ENCODE measurements at regions not wholly inside any gene's neighbourhood (a gene's known extent, or its start where the extent isn't known, plus 50 kb on each side); places are given as distances from the start of the nearest gene placed in this dataset.

DNA sequence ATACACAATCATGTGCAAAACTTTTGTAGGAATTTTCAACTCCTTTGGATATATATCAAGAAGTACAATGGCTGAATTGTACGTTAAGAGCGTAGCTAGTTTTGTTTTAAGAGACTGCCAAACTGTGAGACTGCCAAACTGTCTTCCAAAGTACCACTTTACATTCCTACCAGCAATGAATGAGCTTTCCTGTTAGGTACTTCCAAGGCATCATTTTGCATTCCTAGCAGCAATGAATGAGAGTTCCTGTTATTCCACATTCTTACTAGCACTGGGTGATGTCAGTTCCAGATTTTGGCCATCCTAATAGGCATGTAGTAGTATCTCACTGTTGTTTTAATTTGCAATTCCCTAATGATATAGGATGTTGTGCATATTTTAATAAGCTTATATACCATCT, 219.3 kb downstream of the KCNN2 start:
- TF ChIP-seq, protein P1, sequence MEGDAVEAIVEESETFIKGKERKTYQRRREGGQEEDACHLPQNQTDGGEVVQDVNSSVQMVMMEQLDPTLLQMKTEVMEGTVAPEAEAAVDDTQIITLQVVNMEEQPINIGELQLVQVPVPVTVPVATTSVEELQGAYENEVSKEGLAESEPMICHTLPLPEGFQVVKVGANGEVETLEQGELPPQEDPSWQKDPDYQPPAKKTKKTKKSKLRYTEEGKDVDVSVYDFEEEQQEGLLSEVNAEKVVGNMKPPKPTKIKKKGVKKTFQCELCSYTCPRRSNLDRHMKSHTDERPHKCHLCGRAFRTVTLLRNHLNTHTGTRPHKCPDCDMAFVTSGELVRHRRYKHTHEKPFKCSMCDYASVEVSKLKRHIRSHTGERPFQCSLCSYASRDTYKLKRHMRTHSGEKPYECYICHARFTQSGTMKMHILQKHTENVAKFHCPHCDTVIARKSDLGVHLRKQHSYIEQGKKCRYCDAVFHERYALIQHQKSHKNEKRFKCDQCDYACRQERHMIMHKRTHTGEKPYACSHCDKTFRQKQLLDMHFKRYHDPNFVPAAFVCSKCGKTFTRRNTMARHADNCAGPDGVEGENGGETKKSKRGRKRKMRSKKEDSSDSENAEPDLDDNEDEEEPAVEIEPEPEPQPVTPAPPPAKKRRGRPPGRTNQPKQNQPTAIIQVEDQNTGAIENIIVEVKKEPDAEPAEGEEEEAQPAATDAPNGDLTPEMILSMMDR (conservative IDR thresholded peaks at IDR 0.05; ENCODE audit: low read depth), result no peak
- no peak overlapping the region for H3K27ac ChIP-seq
- no peak for DNase-seq (ENCODE audit: low spot score)
- ChIA-PET CTCF (no interaction called here), POLR2A (ENCODE audit: low non-redundant PET) (no interaction called here)

DNA sequence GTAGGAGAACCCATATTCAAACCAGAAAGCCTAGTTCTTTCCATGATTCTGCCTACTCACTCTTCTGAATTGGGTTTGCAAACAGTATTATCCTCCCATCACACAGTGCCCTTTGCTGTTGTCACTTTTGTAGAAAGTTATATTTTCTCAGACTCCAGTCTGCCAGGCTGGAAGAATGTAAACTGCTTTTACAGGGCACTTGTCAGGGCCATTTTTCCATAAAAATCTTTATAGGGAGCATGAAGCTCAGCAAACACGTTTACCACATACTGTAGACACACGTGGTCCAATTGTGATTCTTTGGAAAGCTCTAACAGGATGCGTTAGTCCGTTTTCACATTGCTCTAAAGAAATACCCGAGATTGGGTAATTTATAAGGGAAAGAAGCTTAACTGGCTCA, 204.0 kb downstream of the KCNN2 start:
- POLR2A ChIA-PET (ENCODE audit: low non-redundant PET), result no interaction called here
- no peak for DNase-seq (ENCODE audit: low spot score)
- no peak overlapping the region for H3K27ac ChIP-seq
- TF ChIP-seq, protein P1 (conservative IDR thresholded peaks at IDR 0.05; ENCODE audit: low read depth), result no peak
- CTCF ChIA-PET, result no interaction called here

DNA sequence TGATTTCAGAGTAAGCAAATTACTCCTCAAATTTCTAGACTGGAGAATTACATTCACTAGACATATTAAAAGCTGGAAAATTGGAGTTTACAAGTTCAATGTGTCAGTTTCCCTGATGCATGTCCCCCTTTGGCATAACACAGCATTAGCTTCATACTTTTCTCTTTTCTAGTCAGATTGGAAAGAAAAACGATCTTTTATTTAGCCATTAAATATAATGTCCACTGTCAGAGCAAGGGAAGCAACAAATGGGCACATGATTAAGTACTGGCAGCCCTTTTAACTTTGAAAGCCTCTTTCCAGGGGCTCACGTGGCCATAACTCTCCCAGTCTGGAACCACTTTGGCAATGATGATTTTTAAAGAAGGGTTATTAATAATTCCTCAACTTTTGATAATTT, 203.3 kb downstream of the KCNN2 start:
- TF ChIP-seq, protein P1 (conservative IDR thresholded peaks at IDR 0.05; ENCODE audit: low read depth), result no peak
- H3K27ac ChIP-seq, result no peak overlapping the region
- ChIA-PET CTCF (no interaction called here), POLR2A (ENCODE audit: low non-redundant PET) (no interaction called here)
- no peak for DNase-seq (ENCODE audit: low spot score)

DNA sequence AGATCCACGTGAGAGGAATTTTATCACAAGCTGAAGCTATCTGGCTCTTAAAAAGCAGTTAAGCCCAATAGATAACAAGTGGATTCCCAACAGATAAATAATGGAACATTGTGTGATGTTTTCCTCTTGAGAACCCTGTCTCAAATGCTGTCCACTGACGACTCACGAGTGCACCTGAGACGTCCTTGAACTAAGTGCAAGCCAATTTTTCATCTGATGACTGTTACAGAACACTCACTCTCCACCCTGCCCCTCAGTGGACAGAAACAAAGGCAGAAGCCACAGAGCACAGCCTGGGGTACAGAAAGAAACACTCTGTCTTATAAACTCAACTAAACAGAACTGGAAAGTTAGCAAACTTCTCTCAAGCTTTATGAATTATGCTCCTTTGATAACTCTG, 199.5 kb downstream of the KCNN2 start:
- ChIA-PET POLR2A (ENCODE audit: low non-redundant PET) (no interaction called here), CTCF (no interaction called here)
- TF ChIP-seq, protein P1 (conservative IDR thresholded peaks at IDR 0.05; ENCODE audit: low read depth), result no peak
- DNase-seq (ENCODE audit: low spot score), result no peak
- no peak overlapping the region for H3K27ac ChIP-seq
